ENCODE measurements at regions not wholly inside any gene's neighbourhood (a gene's known extent, or its start where the extent isn't known, plus 50 kb on each side); places are given as distances from the start of the nearest gene placed in this dataset.

GRCh38 chr2:235170536-235171521 is 219.0 kb downstream of the SH3BP4 start:
- peaks cover 12% of the 10 kb centered on the region; the same call in 1 of the 2 replicates for H3K4me1 ChIP-seq
- DNase-seq = peak; percentile 63 to 73
- TF ChIP-seq, protein P1, sequence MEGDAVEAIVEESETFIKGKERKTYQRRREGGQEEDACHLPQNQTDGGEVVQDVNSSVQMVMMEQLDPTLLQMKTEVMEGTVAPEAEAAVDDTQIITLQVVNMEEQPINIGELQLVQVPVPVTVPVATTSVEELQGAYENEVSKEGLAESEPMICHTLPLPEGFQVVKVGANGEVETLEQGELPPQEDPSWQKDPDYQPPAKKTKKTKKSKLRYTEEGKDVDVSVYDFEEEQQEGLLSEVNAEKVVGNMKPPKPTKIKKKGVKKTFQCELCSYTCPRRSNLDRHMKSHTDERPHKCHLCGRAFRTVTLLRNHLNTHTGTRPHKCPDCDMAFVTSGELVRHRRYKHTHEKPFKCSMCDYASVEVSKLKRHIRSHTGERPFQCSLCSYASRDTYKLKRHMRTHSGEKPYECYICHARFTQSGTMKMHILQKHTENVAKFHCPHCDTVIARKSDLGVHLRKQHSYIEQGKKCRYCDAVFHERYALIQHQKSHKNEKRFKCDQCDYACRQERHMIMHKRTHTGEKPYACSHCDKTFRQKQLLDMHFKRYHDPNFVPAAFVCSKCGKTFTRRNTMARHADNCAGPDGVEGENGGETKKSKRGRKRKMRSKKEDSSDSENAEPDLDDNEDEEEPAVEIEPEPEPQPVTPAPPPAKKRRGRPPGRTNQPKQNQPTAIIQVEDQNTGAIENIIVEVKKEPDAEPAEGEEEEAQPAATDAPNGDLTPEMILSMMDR (IDR thresholded peaks at IDR 0.05; ENCODE audit: insufficient read depth in 1 of 2, low read depth in 1 of 2, low read length in 1 of 2, severe bottlenecking in 1 of 2, unreplicated experiment in 1 of 2) = peak in 1 of 2 experiments; percentile 42
- Mint-ChIP-seq H3K9me3 (ENCODE audit: unreplicated experiment) (peaks cover 2% of the 10 kb centered on the region), H3K27ac (ENCODE audit: unreplicated experiment) (peak overlapping the region; percentile 78), H3K36me3 (ENCODE audit: insufficient read depth, unreplicated experiment) (no peaks in the 10 kb centered on the region), H3K4me3 (ENCODE audit: unreplicated experiment) (no peak overlapping the region), H3K4me1 (ENCODE audit: low read depth, unreplicated experiment) (peaks cover 9% of the 10 kb centered on the region), H3K27me3 (ENCODE audit: insufficient read depth, unreplicated experiment) (no peaks in the 10 kb centered on the region)
- no peaks in the 10 kb centered on the region for H3K27me3 ChIP-seq (replicated peaks; ENCODE audit: control insufficient read depth, insufficient read depth, low read length)
- intact Hi-C loops (cut with micrococcal nuclease; ENCODE audit: unreplicated experiment) = loop anchor here (1.0 to 2.0 kb wide), 2 partner anchors 34 to 93 kb away; no protein-coding TSS in a partner anchor
- ChIA-PET CTCF (interaction anchor here (0.9 to 1.2 kb wide), 3 partner anchors 35 to 575 kb away, joined by 3 to 5 read pairs (median 4); no protein-coding TSS in a partner anchor), POLR2A (no interaction called here)
- no peaks in the 10 kb centered on the region for H3K9me3 ChIP-seq
- BruUV-seq (replicated peaks) = no TSS peak
- H3K4me3 ChIP-seq (ENCODE audit: low read depth, low read length) = no peak overlapping the region
- H3K36me3 ChIP-seq (ENCODE audit: control insufficient read depth, insufficient read depth, low read length) = no peaks in the 10 kb centered on the region

DNA sequence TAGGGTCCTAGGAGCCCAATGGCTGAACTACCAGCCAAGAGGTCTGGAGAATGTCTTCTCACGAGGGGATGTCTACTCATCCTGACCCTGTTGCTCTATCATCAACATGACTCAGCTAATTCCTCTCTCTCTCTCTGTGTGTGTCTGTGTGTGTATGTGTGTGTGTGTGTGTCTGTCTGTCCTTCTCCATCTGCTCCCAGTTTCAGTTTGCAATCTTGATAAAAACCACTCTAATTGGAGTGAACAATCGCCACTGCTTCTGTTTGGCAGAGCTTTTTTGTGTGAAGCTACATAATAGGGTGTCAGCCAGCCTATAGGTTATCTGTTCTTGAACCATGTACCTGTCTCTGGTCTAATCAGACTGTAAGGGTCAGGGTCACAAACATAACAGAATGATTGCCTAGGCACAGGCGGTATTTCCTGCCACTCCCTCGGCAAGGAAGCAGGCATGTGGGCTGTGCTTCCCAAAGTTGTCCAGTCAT is 219.8 kb downstream of the SH3BP4 start:
- peaks cover 9% of the 10 kb centered on the region for H3K9me3 Mint-ChIP-seq (ENCODE audit: unreplicated experiment)
- Histone ChIP-seq H3K4me3 (ENCODE audit: low read depth, low read length) (no peak overlapping the region), H3K36me3 (ENCODE audit: control insufficient read depth, insufficient read depth, low read length) (no peaks in the 10 kb centered on the region), H3K27me3 (replicated peaks; ENCODE audit: control insufficient read depth, insufficient read depth, low read length) (no peaks in the 10 kb centered on the region), H3K4me1 (peaks cover 12% of the 10 kb centered on the region; the same call in 1 of the 2 replicates), H3K9me3 (no peaks in the 10 kb centered on the region)
- no peaks in the 10 kb centered on the region for H3K36me3 Mint-ChIP-seq (ENCODE audit: insufficient read depth, unreplicated experiment)
- DNase-seq = no peak
- H3K4me3 Mint-ChIP-seq (ENCODE audit: unreplicated experiment) = no peak overlapping the region
- POLR2A ChIA-PET = no interaction called here
- BruUV-seq (replicated peaks) = no TSS peak
- intact Hi-C loops (cut with micrococcal nuclease; ENCODE audit: unreplicated experiment) = loop anchor here (1.0 to 2.0 kb wide), 2 partner anchors 35 to 93 kb away; no protein-coding TSS in a partner anchor
- peaks cover 9% of the 10 kb centered on the region for H3K4me1 Mint-ChIP-seq (ENCODE audit: low read depth, unreplicated experiment)
- peak overlapping the region; percentile 78 for H3K27ac Mint-ChIP-seq (ENCODE audit: unreplicated experiment)
- TF ChIP-seq, protein P1 (IDR thresholded peaks at IDR 0.05; ENCODE audit: insufficient read depth in 1 of 2, low read depth in 1 of 2, low read length in 1 of 2, severe bottlenecking in 1 of 2, unreplicated experiment in 1 of 2) = no peak
- CTCF ChIA-PET = interaction anchor here (0.6 to 1.2 kb wide), 3 partner anchors 36 to 606 kb away, joined by 3 to 5 read pairs (median 4); no protein-coding TSS in a partner anchor
- peaks cover 4% of the 10 kb centered on the region for H3K27me3 Mint-ChIP-seq (ENCODE audit: insufficient read depth, unreplicated experiment)

DNA sequence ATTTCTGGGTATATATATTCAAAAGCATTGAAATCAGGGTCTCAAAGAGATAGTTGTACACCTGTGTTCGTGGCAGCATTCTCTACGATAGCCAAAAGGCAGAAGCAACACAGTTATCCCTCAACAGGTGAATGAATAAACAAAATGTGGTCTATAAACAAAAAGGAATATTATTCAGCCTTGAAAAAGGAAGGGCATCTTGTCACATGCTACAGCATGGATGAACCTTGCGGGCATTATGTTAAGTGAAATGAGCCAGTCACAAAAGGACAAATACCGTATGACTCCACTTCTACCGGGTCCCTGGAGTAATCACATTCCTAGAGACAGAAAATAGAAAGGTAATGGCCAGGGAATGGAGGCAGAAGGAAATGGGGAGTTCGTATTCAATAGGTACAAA is 228.8 kb downstream of the SH3BP4 start:
- H3K36me3 Mint-ChIP-seq (ENCODE audit: insufficient read depth, unreplicated experiment) = no peaks in the 10 kb centered on the region
- TF ChIP-seq, protein P1 (IDR thresholded peaks at IDR 0.05; ENCODE audit: insufficient read depth in 1 of 2, low read depth in 1 of 2, low read length in 1 of 2, severe bottlenecking in 1 of 2, unreplicated experiment in 1 of 2) = no peak
- H3K4me3 ChIP-seq (ENCODE audit: low read depth, low read length) = no peak overlapping the region

More for the DNA sequence above, 228.8 kb downstream of the SH3BP4 start:
- POLR2A ChIA-PET = no interaction called here
- H3K4me1 ChIP-seq = no peaks in the 10 kb centered on the region
- no peak overlapping the region for H3K4me3 Mint-ChIP-seq (ENCODE audit: unreplicated experiment)
- H3K27me3 Mint-ChIP-seq (ENCODE audit: insufficient read depth, unreplicated experiment) = peaks cover 9% of the 10 kb centered on the region
- peaks cover 9% of the 10 kb centered on the region for H3K9me3 Mint-ChIP-seq (ENCODE audit: unreplicated experiment)
- DNase-seq = no peak
- H3K27ac Mint-ChIP-seq (ENCODE audit: unreplicated experiment) = no peak overlapping the region
- no peaks in the 10 kb centered on the region for H3K27me3 ChIP-seq (replicated peaks; ENCODE audit: control insufficient read depth, insufficient read depth, low read length)
- H3K9me3 ChIP-seq = no peaks in the 10 kb centered on the region
- no TSS peak for BruUV-seq (replicated peaks)
- H3K36me3 ChIP-seq (ENCODE audit: control insufficient read depth, insufficient read depth, low read length) = no peaks in the 10 kb centered on the region
- intact Hi-C loops (cut with micrococcal nuclease; ENCODE audit: unreplicated experiment) = no loop called here
- H3K4me1 Mint-ChIP-seq (ENCODE audit: low read depth, unreplicated experiment) = no peaks in the 10 kb centered on the region
- CTCF ChIA-PET = no interaction called here
